Activated naive CD4-positive, alpha-beta T cell treated with anti-CD3 and anti-CD28 coated beads, Interleukin-2, amount 50 U/mL, for 72 hours (primary cell): ENCODE measurements at regions not wholly inside any gene's neighbourhood (a gene's known extent, or its start where the extent isn't known, plus 50 kb on each side); places are given as distances from the start of the nearest gene placed in this dataset.

Source experiments
- ATAC-seq, 2 donors: fragments of 150-1000 bp; cut with Tn5 transposase; 2 replicates each; pipeline ENCODE4 v1.10.0; 2021; ENCODE audit warnings: mild to moderate bottlenecking in 2 of 2, moderate library complexity in 2 of 2
- DNase-seq, 2 donors: peaks; one replicate each; pipeline ENCODE4 v3.0.0; 2021 to 2022; ENCODE audit warnings: low spot score in 2 of 2
- H3K27ac Mint-ChIP-seq, 2 donors: one replicate each; pipeline ENCODE4 v1.8.0; 2022; ENCODE audit warnings: mild to moderate bottlenecking in 2 of 2, mixed read lengths in 2 of 2
- H3K36me3 Mint-ChIP-seq, 2 donors: one replicate each; pipeline ENCODE4 v1.8.0; 2022; ENCODE audit warnings: mixed read lengths in 2 of 2
- H3K9me3 Mint-ChIP-seq, 2 donors: one replicate each; pipeline ENCODE4 v1.8.0; 2022; ENCODE audit warnings: mixed read lengths in 2 of 2

DNA sequence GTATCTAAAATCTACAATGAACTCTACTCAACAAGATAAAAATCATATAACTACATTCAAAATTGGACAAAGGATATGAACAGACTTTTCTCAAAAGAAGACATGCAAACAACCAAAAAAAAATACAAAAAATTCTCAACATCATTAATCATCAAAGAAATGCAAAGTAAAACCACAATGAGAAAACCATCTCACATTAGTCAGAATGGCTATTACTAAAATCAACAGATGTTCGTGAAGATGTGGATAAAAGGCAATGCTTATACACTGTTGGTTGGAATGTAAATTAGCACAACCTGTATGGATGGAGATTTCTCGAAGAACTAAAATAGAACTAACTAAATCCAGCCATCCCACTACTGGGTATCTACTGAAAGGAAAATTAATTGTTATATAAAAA lies 1080.8 kb downstream of the AMY1C start:
- Mint-ChIP-seq H3K9me3 (peaks cover 15 to 29% of the 10 kb centered on the region in 2 donors), H3K36me3 (peaks cover 4 to 8% of the 10 kb centered on the region in 2 donors), H3K27ac (no peak overlapping the region)
- no peak for DNase-seq
- ATAC-seq = no peak

DNA sequence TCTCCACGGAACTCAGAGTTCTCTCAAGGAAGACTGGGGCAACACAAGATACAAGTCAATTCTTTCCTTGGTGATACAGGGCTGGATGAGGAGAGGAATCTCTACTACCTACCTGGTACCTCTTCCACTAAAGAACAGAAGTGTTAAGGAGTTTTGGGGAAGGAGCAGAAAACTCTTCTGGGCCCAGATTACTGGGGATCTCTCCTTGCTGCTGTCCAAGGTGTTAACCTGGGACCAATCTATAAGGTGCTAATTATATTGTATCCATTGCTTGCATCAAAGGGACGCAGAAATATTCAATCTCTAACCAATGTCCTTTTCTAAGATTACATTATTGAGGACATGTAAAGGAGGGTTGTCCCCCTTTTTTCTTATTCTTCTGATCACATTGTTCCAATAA lies 1102.5 kb downstream of the AMY1C start:
- no peak overlapping the region for H3K27ac Mint-ChIP-seq
- H3K36me3 Mint-ChIP-seq = no peaks in the 10 kb centered on the region
- ATAC-seq = no peak
- DNase-seq = no peak
- H3K9me3 Mint-ChIP-seq = peaks cover under 1 to 5% of the 10 kb centered on the region in 2 donors

DNA sequence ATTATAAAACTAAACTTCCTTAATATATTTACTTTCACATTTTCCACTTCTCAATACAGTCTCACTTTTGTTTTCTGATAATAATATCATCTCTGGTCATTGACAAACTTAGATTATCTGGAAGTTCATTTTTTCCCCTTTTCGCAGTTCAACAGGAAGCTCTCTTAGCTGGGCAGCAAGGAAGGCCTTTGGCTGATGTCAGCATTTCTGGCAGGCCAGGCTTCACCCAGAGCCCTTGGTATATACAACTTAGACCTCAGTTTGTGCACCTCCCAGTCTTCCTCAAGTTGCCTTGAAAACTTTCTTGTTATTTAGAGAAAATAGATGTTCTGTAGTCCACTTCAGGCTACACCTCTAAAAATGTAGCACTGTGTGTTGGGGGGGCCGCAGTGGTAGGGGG lies 1103.6 kb downstream of the AMY1C start:
- ATAC-seq (no peak), DNase-seq (no peak)
- H3K27ac Mint-ChIP-seq = no peak overlapping the region
- peaks cover 11 to 16% of the 10 kb centered on the region in 2 donors for H3K9me3 Mint-ChIP-seq
- no peaks in the 10 kb centered on the region for H3K36me3 Mint-ChIP-seq

DNA sequence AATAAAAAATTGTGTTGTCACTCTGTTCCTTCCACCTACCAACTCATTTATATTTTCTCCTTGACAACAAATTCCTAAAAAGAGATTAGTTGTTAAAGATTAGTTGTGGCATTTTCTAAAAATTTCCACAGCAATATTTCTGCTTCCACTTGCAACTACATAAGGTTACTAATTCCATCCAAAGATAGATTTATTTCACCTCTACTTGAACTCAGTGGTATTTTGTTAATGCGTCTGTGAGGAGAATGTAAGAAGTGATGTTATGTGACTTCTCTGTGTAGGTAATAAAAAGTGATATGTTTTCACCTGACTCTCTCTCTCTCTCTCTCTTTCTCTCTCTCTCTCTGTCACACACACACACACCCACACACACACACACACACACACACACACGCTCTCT lies 1104.8 kb downstream of the AMY1C start:
- Mint-ChIP-seq H3K9me3 (peaks cover 18 to 20% of the 10 kb centered on the region in 2 donors), H3K36me3 (no peaks in the 10 kb centered on the region), H3K27ac (no peak overlapping the region)
- no peak for ATAC-seq
- no peak for DNase-seq

DNA sequence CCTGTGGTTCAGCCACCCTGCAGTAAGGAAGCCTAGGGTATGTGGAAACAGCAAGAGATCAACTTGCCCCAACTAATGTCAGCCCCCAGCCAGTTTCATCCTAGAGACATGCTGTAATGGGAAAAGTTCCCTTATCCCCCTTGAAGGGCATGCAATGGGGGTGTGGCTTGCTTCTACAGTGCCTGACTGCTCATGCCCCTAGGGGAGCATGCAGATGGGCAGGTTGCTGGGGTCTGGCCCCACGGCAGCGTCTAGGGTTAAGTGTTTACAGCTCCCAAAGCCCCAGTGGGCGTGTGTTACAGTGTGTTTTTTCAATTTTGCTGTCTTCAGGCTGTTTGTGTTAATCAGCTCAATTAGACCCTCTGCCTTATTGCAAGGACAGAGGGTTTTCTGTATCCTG lies 1105.9 kb downstream of the AMY1C start:
- Mint-ChIP-seq H3K36me3 (no peaks in the 10 kb centered on the region), H3K9me3 (peaks cover 21% of the 10 kb centered on the region in 2 donors), H3K27ac (no peak overlapping the region)
- DNase-seq (no peak), ATAC-seq (no peak)

DNA sequence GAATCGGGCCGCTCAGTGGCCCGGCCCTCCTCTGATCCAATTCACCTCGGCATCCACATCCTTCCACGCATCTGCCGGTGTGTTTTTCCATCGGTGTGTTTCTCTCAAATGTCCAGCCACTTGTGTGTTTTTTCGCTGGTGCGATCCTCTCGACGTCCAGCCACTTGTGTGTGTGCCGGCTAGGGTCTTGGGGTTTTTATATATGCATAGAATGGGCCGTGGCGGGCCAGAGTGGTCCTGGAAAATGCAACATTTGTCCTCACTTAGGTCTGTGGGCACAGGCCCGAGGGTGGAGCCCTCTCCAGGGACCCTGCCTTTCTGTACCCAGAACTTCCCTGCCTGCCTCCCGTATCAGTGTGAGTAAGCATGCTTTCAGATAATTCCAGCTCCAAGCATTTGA lies 1106.4 kb downstream of the AMY1C start:
- Mint-ChIP-seq H3K27ac (no peak overlapping the region), H3K9me3 (peaks cover 21% of the 10 kb centered on the region in 2 donors), H3K36me3 (no peaks in the 10 kb centered on the region)
- DNase-seq = no peak
- ATAC-seq = no peak

DNA sequence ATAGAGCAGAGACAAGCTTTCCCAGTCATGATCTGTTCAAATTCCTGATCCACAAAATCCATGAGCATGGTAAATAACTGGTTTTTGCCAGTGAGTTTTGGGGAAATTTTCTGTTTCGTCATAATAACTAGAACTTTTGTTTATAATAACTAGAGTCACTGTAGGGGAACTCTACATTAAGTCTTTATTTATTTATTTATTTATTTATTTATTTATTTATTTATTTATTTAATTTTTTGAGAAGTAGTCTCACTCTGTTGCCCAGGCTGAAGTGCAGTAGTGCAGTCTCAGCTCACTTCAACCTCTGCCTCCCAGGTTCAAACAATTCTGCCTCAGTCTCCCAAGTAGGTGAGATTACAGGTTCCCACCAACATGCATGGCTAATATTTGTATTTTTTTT lies 1106.8 kb downstream of the AMY1C start:
- no peak for DNase-seq
- Mint-ChIP-seq H3K9me3 (peaks cover 21% of the 10 kb centered on the region in 2 donors), H3K27ac (no peak overlapping the region), H3K36me3 (no peaks in the 10 kb centered on the region)
- no peak for ATAC-seq

DNA sequence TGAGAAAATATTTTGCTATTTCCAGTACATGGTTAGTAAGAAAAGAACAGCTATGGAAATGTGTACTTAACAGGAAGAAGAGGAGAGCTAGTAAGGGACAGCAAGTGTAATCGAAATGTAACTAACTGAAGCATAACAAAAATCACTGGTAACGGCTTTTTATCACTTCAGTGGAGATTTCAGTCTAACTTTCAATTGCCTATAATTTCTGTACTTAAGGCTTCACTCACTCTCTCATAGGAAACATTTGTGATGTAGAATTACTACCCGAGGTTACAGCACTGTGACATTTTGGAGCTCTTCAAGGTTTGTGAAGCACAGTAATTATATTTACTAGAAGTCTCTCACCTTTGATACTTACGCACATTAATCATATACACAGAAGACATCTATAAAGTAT lies 1119.1 kb downstream of the AMY1C start:
- DNase-seq (no peak), ATAC-seq (no peak)
- Mint-ChIP-seq H3K9me3 (peaks cover 8 to 12% of the 10 kb centered on the region in 2 donors), H3K27ac (no peak overlapping the region), H3K36me3 (no peaks in the 10 kb centered on the region)

DNA sequence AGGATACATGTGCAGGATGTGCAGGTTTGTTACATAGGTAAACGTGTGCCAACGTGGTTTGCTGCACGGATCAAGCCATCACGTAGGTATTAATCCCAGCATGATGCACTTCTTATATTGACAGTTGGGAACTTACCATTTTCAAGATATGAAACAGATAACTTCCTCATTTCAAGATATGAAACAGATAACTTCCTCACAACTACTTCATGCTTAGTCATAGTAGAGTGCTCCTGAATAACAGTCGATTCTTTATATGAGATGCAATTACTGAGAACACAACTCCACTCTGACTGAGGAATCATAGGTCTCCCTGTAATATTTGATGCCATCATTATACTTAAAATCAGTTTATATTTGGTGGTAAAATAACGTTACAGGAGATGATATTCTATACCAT lies 1124.3 kb downstream of the AMY1C start:
- DNase-seq (no peak), ATAC-seq (no peak)
- H3K36me3 Mint-ChIP-seq = peaks cover 0 to 5% of the 10 kb centered on the region in 2 donors
- peaks cover 12 to 14% of the 10 kb centered on the region in 2 donors for H3K9me3 Mint-ChIP-seq
- H3K27ac Mint-ChIP-seq = no peak overlapping the region

DNA sequence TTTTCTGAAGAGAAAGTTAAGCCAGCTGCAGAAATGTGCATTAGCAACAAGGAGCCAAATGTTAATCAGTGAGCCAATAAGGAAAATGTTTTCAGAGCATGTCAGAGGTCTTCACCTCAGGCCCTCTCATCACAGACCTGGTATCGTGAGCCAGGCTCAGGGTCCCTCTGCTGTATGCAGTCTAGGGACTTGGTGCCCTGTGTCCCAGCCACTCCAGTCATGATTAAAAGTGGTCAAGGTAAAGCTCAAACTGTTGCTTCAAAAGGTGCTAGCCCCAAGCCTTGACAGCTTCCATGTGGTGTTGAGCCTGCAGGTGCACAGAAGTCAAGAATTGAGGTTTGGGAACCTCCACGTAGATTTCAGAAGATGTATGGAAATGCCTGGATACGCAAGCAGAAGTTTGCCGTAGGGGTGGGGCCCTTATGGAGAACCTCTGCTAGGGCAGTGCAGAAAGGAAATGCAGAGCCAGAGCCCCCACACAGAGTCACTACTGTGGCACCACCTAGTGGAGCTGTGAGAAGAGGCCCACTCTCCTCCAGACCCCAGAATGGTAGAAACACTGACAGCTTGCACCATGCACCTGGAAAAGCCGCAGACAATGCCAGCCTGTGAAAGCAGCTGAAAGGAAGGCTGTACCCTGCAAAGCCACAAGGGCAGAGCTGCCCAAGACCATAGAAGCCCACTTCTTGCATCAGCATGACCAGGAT lies 1128.7 kb downstream of the AMY1C start:
- no peak for ATAC-seq

DNA sequence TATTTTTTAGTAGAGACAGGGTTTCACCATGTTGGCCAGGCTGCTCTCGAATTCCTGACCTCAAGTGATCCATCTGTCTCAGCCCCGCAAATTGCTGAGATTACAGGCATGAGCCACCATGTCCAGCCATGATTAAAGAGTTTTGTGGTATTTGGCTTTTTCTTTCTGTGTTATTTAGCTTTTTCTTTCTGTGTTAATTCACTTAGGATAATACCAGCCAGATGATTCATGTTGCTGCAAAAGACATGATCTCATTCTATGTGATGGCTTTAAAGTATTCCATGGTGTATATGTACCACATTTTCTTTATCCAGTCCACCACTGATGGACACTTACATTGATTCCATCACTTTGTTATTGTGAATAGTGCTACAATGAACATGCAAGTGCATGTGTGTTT lies 1135.2 kb downstream of the AMY1C start:
- Mint-ChIP-seq H3K27ac (no peak overlapping the region), H3K36me3 (peaks cover 0 to 4% of the 10 kb centered on the region in 2 donors), H3K9me3 (peaks cover 5 to 10% of the 10 kb centered on the region in 2 donors)
- ATAC-seq = no peak
- DNase-seq = no peak

More for the DNA sequence above, 1128.7 kb downstream of the AMY1C start:
- Mint-ChIP-seq H3K36me3 (peaks cover 0 to 5% of the 10 kb centered on the region in 2 donors), H3K27ac (no peak overlapping the region), H3K9me3 (peaks cover 10 to 14% of the 10 kb centered on the region in 2 donors)
- DNase-seq = no peak

DNA sequence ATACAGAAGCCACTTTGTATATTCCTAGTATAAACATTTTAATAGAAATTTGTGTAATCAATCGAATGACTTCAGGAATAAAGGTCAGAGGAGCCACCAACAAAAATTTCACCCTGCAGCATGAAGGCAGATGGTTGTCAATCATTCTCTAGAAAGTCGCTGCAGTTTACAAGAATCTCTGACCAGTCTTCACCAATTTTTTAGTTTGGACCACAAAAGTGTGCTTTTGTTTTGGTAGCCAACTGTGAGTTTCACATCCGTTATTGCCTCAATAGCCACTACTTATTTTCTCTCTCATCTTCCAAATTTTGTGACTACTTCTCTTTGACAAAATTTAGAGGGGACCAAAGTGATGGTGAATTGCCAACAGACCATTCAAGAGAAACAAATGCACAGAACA lies 1155.6 kb downstream of the AMY1C start:
- no peak for ATAC-seq

DNA sequence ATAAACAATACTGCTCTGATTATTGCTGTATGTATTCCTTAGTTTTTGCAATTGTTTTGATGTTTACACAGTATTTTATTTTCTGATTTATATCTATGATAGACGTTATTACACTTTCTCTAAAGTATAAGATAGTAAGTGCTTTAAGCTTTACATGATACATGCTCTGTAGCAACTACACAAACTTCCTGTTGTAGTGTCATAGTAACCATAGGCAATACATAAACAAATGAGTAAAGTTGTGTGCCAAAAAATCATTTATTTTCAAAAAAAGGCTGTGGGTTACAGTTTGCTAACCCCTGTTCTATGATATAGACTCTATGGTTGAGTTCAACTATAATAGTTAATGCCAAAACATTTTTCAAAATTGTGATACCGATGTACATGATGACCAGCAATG lies 1156.4 kb downstream of the AMY1C start:
- Mint-ChIP-seq H3K27ac (no peak overlapping the region), H3K36me3 (no peaks in the 10 kb centered on the region), H3K9me3 (peaks cover 15 to 25% of the 10 kb centered on the region in 2 donors)
- DNase-seq = no peak
- ATAC-seq = no peak

More for the DNA sequence above, 1155.6 kb downstream of the AMY1C start:
- Mint-ChIP-seq H3K36me3 (no peaks in the 10 kb centered on the region), H3K9me3 (peaks cover 12 to 23% of the 10 kb centered on the region in 2 donors), H3K27ac (no peak overlapping the region)
- DNase-seq = no peak

DNA sequence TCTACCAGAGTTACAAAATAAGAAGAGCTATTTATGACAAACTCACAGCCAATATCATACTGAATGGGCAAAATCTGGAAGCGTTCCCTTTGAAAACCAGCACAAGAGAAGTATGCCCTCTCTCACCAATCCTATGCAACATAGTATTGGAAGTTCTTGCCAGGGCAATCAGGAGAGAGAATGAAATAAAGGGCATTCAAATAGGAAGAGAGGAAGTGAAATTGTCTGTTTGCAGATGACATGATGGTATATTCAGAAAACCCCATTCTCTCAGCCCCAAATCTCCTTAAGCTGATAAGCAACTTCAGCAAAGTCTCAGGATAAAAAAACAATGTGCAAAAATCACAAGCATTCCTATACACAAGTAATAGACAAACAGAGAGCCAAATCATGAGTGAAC lies 1169.5 kb downstream of the AMY1C start:
- H3K36me3 Mint-ChIP-seq = peaks cover 0 to 6% of the 10 kb centered on the region in 2 donors
- H3K9me3 Mint-ChIP-seq = peaks cover 22 to 41% of the 10 kb centered on the region in 2 donors
- no peak overlapping the region for H3K27ac Mint-ChIP-seq
- DNase-seq (no peak), ATAC-seq (no peak)

DNA sequence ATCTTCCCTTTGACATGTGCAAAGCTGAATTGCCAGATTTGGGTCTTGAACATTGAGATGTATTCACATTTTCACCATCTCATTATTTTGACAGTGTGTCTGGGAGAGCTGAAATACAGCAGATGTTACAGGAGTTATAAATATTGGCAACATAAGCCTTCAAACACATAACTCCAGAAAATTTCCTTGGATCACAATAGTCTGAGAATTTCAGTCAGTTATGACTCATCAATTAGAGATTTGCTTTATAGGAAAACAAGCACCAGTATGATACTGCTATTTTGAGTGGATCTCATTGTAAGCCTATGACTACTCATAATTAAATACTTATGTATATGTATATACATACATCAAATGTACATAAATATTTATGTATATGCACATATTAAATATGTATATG lies 1171.8 kb downstream of the AMY1C start:
- no peak for ATAC-seq
- Mint-ChIP-seq H3K27ac (no peak overlapping the region), H3K36me3 (peaks cover 0 to 6% of the 10 kb centered on the region in 2 donors), H3K9me3 (peaks cover 22 to 42% of the 10 kb centered on the region in 2 donors)
- DNase-seq = no peak

DNA sequence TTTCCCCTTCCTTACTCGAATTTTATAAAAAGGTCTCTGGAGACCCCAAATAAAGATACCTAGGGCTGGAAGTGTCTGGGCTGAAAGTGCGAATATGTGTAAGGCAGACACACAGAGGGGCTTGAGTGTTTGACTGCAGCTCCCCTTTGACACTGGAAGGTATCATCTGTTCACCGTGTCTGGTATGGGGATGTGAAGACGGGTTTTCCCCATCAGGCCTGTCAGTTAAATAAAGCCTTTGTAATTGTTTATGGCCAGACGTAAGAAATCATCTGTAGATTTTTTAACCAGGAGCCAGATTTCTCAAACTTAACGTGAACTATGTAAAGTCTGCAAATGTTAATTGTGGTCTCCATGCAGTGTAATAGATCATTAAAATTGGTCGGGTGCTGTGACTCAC lies 1173.4 kb downstream of the AMY1C start:
- Mint-ChIP-seq H3K27ac (no peak overlapping the region), H3K36me3 (peaks cover 0 to 5% of the 10 kb centered on the region in 2 donors), H3K9me3 (peaks cover 16 to 40% of the 10 kb centered on the region in 2 donors)
- no peak for DNase-seq
- ATAC-seq = no peak

DNA sequence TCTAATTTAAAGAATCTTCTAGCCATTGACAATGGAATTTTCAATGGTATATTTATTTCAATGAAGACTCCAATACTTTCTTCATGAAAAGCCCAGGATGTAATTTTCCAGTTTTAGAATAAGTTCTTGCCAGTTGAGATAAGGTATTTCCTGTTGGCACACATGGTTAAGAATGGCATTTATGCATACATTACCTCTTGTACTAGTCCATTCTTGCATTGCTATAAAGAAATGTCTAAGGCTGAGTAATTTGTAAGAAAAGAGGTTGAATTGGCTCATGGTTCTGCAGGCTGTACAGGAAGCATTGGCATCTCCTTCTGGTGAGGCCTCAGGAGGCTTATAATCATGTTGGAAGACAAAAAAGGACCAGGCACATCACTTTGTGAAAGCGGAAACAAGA lies 1179.6 kb downstream of the AMY1C start:
- Mint-ChIP-seq H3K36me3 (peaks cover 4 to 20% of the 10 kb centered on the region in 2 donors), H3K27ac (no peak overlapping the region), H3K9me3 (peaks cover 19 to 31% of the 10 kb centered on the region in 2 donors)
- DNase-seq (no peak), ATAC-seq (no peak)
